Osteocyte (in vitro differentiated cells): ENCODE measurements at regions not wholly inside any gene's neighbourhood (a gene's known extent, or its start where the extent isn't known, plus 50 kb on each side); places are given as distances from the start of the nearest gene placed in this dataset.

Source experiments
- DNase-seq: peaks from one replicate; pipeline ENCODE4 v3.0.0; 2021; ENCODE audit warnings: mixed read lengths; ENCODE audit not compliant: unreplicated experiment; ENCODE audit errors: extremely low spot score
- H3K27ac Mint-ChIP-seq: one replicate; pipeline ENCODE4 v1.8.0; 2021; ENCODE audit warnings: mild to moderate bottlenecking, mixed read lengths; ENCODE audit not compliant: unreplicated experiment
- H3K27me3 Mint-ChIP-seq: one replicate; pipeline ENCODE4 v1.8.0; 2021; ENCODE audit warnings: mixed read lengths; ENCODE audit not compliant: unreplicated experiment
- H3K36me3 Mint-ChIP-seq: one replicate; pipeline ENCODE4 v1.8.0; 2021; ENCODE audit warnings: mixed read lengths; ENCODE audit not compliant: unreplicated experiment
- H3K4me1 Mint-ChIP-seq: one replicate; pipeline ENCODE4 v1.8.0; 2021; ENCODE audit warnings: mixed read lengths; ENCODE audit not compliant: unreplicated experiment
- H3K4me3 Mint-ChIP-seq: one replicate; pipeline ENCODE4 v1.8.0; 2021; ENCODE audit warnings: mild to moderate bottlenecking, moderate library complexity, mixed read lengths; ENCODE audit not compliant: unreplicated experiment
- H3K9me3 Mint-ChIP-seq: one replicate; pipeline ENCODE4 v1.8.0; 2021; ENCODE audit warnings: mixed read lengths; ENCODE audit not compliant: unreplicated experiment
- CTCF ChIP-seq: fragments of 200-600 bp; sonication (generic); IDR thresholded peaks from 2 replicates; pipeline ENCODE4 v1.5.0; 2021; ENCODE audit warnings: antibody characterized with exemption, mild to moderate bottlenecking, moderate library complexity

- Mint-ChIP-seq H3K4me3 (no peak overlapping the region), H3K36me3 (no peaks in the 10 kb centered on the region), H3K9me3 (no peaks in the 10 kb centered on the region), H3K27ac (no peak overlapping the region), H3K27me3 (no peaks in the 10 kb centered on the region), H3K4me1 (peaks cover 7% of the 10 kb centered on the region)
- DNase-seq: no peak
- no peak for TF ChIP-seq CTCF
Measured at GRCh38 chr13:80097561-80097960, 243.4 kb downstream of the SPRY2 start.

GRCh38 chr13:80096383-80096782, 244.5 kb downstream of the SPRY2 start:
- Mint-ChIP-seq H3K27ac (no peak overlapping the region), H3K36me3 (no peaks in the 10 kb centered on the region), H3K4me1 (peaks cover 7% of the 10 kb centered on the region), H3K4me3 (no peak overlapping the region), H3K27me3 (no peaks in the 10 kb centered on the region), H3K9me3 (no peaks in the 10 kb centered on the region)
- no peak for TF ChIP-seq CTCF
- no peak for DNase-seq

GRCh38 chr13:80094526-80094925, 246.4 kb downstream of the SPRY2 start:
- no peaks in the 10 kb centered on the region for H3K9me3 Mint-ChIP-seq
- no peak for TF ChIP-seq CTCF
- no peak overlapping the region for H3K27ac Mint-ChIP-seq
- H3K36me3 Mint-ChIP-seq: no peaks in the 10 kb centered on the region
- no peak for DNase-seq
- no peak overlapping the region for H3K4me3 Mint-ChIP-seq
- H3K4me1 Mint-ChIP-seq: no peaks in the 10 kb centered on the region
- no peaks in the 10 kb centered on the region for H3K27me3 Mint-ChIP-seq

GRCh38 chr13:80093888-80094287, 247.0 kb downstream of the SPRY2 start:
- Mint-ChIP-seq H3K36me3 (no peaks in the 10 kb centered on the region), H3K27me3 (no peaks in the 10 kb centered on the region), H3K4me1 (no peaks in the 10 kb centered on the region), H3K9me3 (no peaks in the 10 kb centered on the region), H3K27ac (no peak overlapping the region), H3K4me3 (no peak overlapping the region)
- no peak for DNase-seq
- TF ChIP-seq CTCF: no peak

GRCh38 chr13:80086304-80086721, 254.6 kb downstream of the SPRY2 start:
- Mint-ChIP-seq H3K27me3 (no peaks in the 10 kb centered on the region), H3K36me3 (no peaks in the 10 kb centered on the region), H3K27ac (no peak overlapping the region), H3K9me3 (no peaks in the 10 kb centered on the region), H3K4me1 (peaks cover 45% of the 10 kb centered on the region), H3K4me3 (no peak overlapping the region)
- TF ChIP-seq CTCF: no peak
- no peak for DNase-seq
